H1 (cell line): ENCODE measurements at regions not wholly inside any gene's neighbourhood (a gene's known extent, or its start where the extent isn't known, plus 50 kb on each side); places are given as distances from the start of the nearest gene placed in this dataset.

Source experiments
- ASH2L ChIP-seq: fragments of 200-600, 300-600 bp; sonication (generic); IDR thresholded peaks from one replicate; pipeline ENCODE4 v1.7.1; 2017; ENCODE audit warnings: low read length
- KDM1A ChIP-seq: fragments of 200-600, 300-600 bp; sonication (generic); IDR thresholded peaks from 2 replicates; pipeline ENCODE4 v1.7.1; 2016; ENCODE audit warnings: mild to moderate bottlenecking, low read length, borderline replicate concordance
- TF ChIP-seq, protein P1 (sequence below): fragments of 300-600 bp; sonication (generic); IDR thresholded peaks from 2 replicates; pipeline ENCODE4 v1.7.1; 2012; ENCODE audit warnings: low read length, moderate library complexity, mild to moderate bottlenecking, inconsistent platforms; ENCODE audit not compliant: insufficient replicate concordance

- TF ChIP-seq, protein P1, sequence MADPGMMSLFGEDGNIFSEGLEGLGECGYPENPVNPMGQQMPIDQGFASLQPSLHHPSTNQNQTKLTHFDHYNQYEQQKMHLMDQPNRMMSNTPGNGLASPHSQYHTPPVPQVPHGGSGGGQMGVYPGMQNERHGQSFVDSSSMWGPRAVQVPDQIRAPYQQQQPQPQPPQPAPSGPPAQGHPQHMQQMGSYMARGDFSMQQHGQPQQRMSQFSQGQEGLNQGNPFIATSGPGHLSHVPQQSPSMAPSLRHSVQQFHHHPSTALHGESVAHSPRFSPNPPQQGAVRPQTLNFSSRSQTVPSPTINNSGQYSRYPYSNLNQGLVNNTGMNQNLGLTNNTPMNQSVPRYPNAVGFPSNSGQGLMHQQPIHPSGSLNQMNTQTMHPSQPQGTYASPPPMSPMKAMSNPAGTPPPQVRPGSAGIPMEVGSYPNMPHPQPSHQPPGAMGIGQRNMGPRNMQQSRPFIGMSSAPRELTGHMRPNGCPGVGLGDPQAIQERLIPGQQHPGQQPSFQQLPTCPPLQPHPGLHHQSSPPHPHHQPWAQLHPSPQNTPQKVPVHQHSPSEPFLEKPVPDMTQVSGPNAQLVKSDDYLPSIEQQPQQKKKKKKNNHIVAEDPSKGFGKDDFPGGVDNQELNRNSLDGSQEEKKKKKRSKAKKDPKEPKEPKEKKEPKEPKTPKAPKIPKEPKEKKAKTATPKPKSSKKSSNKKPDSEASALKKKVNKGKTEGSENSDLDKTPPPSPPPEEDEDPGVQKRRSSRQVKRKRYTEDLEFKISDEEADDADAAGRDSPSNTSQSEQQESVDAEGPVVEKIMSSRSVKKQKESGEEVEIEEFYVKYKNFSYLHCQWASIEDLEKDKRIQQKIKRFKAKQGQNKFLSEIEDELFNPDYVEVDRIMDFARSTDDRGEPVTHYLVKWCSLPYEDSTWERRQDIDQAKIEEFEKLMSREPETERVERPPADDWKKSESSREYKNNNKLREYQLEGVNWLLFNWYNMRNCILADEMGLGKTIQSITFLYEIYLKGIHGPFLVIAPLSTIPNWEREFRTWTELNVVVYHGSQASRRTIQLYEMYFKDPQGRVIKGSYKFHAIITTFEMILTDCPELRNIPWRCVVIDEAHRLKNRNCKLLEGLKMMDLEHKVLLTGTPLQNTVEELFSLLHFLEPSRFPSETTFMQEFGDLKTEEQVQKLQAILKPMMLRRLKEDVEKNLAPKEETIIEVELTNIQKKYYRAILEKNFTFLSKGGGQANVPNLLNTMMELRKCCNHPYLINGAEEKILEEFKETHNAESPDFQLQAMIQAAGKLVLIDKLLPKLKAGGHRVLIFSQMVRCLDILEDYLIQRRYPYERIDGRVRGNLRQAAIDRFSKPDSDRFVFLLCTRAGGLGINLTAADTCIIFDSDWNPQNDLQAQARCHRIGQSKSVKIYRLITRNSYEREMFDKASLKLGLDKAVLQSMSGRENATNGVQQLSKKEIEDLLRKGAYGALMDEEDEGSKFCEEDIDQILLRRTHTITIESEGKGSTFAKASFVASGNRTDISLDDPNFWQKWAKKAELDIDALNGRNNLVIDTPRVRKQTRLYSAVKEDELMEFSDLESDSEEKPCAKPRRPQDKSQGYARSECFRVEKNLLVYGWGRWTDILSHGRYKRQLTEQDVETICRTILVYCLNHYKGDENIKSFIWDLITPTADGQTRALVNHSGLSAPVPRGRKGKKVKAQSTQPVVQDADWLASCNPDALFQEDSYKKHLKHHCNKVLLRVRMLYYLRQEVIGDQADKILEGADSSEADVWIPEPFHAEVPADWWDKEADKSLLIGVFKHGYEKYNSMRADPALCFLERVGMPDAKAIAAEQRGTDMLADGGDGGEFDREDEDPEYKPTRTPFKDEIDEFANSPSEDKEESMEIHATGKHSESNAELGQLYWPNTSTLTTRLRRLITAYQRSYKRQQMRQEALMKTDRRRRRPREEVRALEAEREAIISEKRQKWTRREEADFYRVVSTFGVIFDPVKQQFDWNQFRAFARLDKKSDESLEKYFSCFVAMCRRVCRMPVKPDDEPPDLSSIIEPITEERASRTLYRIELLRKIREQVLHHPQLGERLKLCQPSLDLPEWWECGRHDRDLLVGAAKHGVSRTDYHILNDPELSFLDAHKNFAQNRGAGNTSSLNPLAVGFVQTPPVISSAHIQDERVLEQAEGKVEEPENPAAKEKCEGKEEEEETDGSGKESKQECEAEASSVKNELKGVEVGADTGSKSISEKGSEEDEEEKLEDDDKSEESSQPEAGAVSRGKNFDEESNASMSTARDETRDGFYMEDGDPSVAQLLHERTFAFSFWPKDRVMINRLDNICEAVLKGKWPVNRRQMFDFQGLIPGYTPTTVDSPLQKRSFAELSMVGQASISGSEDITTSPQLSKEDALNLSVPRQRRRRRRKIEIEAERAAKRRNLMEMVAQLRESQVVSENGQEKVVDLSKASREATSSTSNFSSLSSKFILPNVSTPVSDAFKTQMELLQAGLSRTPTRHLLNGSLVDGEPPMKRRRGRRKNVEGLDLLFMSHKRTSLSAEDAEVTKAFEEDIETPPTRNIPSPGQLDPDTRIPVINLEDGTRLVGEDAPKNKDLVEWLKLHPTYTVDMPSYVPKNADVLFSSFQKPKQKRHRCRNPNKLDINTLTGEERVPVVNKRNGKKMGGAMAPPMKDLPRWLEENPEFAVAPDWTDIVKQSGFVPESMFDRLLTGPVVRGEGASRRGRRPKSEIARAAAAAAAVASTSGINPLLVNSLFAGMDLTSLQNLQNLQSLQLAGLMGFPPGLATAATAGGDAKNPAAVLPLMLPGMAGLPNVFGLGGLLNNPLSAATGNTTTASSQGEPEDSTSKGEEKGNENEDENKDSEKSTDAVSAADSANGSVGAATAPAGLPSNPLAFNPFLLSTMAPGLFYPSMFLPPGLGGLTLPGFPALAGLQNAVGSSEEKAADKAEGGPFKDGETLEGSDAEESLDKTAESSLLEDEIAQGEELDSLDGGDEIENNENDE: no peak
- TF ChIP-seq ASH2L (no peak), KDM1A (no peak)
These were observed 868.0 kb downstream of the USP25 start (continued) for GRCh38 chr21:16597753-16598152.
